ENCODE measurements at regions not wholly inside any gene's neighbourhood (a gene's known extent, or its start where the extent isn't known, plus 50 kb on each side); places are given as distances from the start of the nearest gene placed in this dataset.

- ChIA-PET CTCF (no interaction called here), POLR2A (ENCODE audit: low non-redundant PET) (no interaction called here)
- no TSS peak for BruUV-seq (replicated peaks)
Measured at GRCh38 chr3:96754128-96754527, 60.3 kb upstream of the EPHA6 start.

GRCh38 chr3:96755519-96755918 lies 58.9 kb upstream of the EPHA6 start:
- intact Hi-C loops (cut with micrococcal nuclease; ENCODE audit: unreplicated experiment), result no loop called here
- Histone ChIP-seq H3K27ac (ENCODE audit: low read depth, low read length, poor library complexity, severe bottlenecking) (no peak overlapping the region), H3K27me3 (replicated peaks; ENCODE audit: insufficient read depth, low read depth, low read length, poor library complexity) (no peaks in the 10 kb centered on the region), H3K36me3 (ENCODE audit: insufficient read depth, low read length, poor library complexity, severe bottlenecking) (no peaks in the 10 kb centered on the region), H3K4me3 (ENCODE audit: low read depth, low read length, poor library complexity, severe bottlenecking) (no peak overlapping the region), H3K9me3 (ENCODE audit: low read depth, low read length, poor library complexity, severe bottlenecking) (peaks cover 4% of the 10 kb centered on the region), H3K4me1 (ENCODE audit: insufficient read depth, low read length, poor library complexity, severe bottlenecking) (no peaks in the 10 kb centered on the region)
- ChIA-PET CTCF (no interaction called here), POLR2A (ENCODE audit: low non-redundant PET) (no interaction called here)
- no peak for TF ChIP-seq EZH2 (IDR thresholded peaks at IDR 0.05; ENCODE audit: borderline replicate concordance, low read depth, low read length, poor library complexity, severe bottlenecking)
- TF ChIP-seq, protein P1, sequence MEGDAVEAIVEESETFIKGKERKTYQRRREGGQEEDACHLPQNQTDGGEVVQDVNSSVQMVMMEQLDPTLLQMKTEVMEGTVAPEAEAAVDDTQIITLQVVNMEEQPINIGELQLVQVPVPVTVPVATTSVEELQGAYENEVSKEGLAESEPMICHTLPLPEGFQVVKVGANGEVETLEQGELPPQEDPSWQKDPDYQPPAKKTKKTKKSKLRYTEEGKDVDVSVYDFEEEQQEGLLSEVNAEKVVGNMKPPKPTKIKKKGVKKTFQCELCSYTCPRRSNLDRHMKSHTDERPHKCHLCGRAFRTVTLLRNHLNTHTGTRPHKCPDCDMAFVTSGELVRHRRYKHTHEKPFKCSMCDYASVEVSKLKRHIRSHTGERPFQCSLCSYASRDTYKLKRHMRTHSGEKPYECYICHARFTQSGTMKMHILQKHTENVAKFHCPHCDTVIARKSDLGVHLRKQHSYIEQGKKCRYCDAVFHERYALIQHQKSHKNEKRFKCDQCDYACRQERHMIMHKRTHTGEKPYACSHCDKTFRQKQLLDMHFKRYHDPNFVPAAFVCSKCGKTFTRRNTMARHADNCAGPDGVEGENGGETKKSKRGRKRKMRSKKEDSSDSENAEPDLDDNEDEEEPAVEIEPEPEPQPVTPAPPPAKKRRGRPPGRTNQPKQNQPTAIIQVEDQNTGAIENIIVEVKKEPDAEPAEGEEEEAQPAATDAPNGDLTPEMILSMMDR (conservative IDR thresholded peaks at IDR 0.05; ENCODE audit: low read depth, low read length), result no peak
- BruUV-seq (replicated peaks), result no TSS peak
- no peak for DNase-seq (ENCODE audit: low spot score)

More at GRCh38 chr3:96754128-96754527, 60.3 kb upstream of the EPHA6 start:
- DNase-seq (ENCODE audit: low spot score), result no peak
- H3K36me3 ChIP-seq (ENCODE audit: insufficient read depth, low read length, poor library complexity, severe bottlenecking), result no peaks in the 10 kb centered on the region
- peaks cover 4% of the 10 kb centered on the region for H3K9me3 ChIP-seq (ENCODE audit: low read depth, low read length, poor library complexity, severe bottlenecking)
- TF ChIP-seq, protein P1 (conservative IDR thresholded peaks at IDR 0.05; ENCODE audit: low read depth, low read length), result no peak
- TF ChIP-seq EZH2 (IDR thresholded peaks at IDR 0.05; ENCODE audit: borderline replicate concordance, low read depth, low read length, poor library complexity, severe bottlenecking), result no peak
- intact Hi-C loops (cut with micrococcal nuclease; ENCODE audit: unreplicated experiment), result no loop called here
- no peak overlapping the region for H3K4me3 ChIP-seq (ENCODE audit: low read depth, low read length, poor library complexity, severe bottlenecking)
- H3K27me3 ChIP-seq (replicated peaks; ENCODE audit: insufficient read depth, low read depth, low read length, poor library complexity), result no peaks in the 10 kb centered on the region
- no peaks in the 10 kb centered on the region for H3K4me1 ChIP-seq (ENCODE audit: insufficient read depth, low read length, poor library complexity, severe bottlenecking)
- no peak overlapping the region for H3K27ac ChIP-seq (ENCODE audit: low read depth, low read length, poor library complexity, severe bottlenecking)

DNA sequence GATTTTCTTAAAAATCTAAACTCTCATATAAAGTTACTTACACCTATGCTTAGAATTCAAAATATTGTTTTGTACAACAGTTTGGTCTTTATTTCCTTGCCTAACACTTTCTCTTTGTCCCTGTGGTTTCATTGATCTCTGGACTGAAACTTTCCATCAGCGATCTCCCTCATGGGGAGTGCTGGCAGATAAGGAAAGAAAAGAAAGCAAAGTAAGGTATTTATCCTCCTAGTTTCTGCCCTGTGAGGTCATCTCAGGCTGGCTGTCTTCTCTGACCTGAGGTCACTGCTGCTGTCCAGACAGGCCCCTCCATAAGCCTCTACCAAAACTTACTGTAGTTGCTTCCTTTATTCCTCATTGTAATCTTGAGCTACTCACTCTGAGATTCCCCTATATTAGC lies 57.9 kb upstream of the EPHA6 start:
- H3K27ac ChIP-seq (ENCODE audit: low read depth, low read length, poor library complexity, severe bottlenecking), result no peak overlapping the region
- intact Hi-C loops (cut with micrococcal nuclease; ENCODE audit: unreplicated experiment), result no loop called here
- TF ChIP-seq EZH2 (IDR thresholded peaks at IDR 0.05; ENCODE audit: borderline replicate concordance, low read depth, low read length, poor library complexity, severe bottlenecking), result no peak
- TF ChIP-seq, protein P1 (conservative IDR thresholded peaks at IDR 0.05; ENCODE audit: low read depth, low read length), result no peak
- DNase-seq (ENCODE audit: low spot score), result no peak
- POLR2A ChIA-PET (ENCODE audit: low non-redundant PET), result no interaction called here
- no peaks in the 10 kb centered on the region for H3K36me3 ChIP-seq (ENCODE audit: insufficient read depth, low read length, poor library complexity, severe bottlenecking)
- BruUV-seq (replicated peaks), result no TSS peak
- H3K27me3 ChIP-seq (replicated peaks; ENCODE audit: insufficient read depth, low read depth, low read length, poor library complexity), result no peaks in the 10 kb centered on the region
- peaks cover 4% of the 10 kb centered on the region for H3K9me3 ChIP-seq (ENCODE audit: low read depth, low read length, poor library complexity, severe bottlenecking)
- no peak overlapping the region for H3K4me3 ChIP-seq (ENCODE audit: low read depth, low read length, poor library complexity, severe bottlenecking)
- CTCF ChIA-PET, result no interaction called here
- H3K4me1 ChIP-seq (ENCODE audit: insufficient read depth, low read length, poor library complexity, severe bottlenecking), result no peaks in the 10 kb centered on the region
